A673 (cell line): ENCODE measurements at regions not wholly inside any gene's neighbourhood (a gene's known extent, or its start where the extent isn't known, plus 50 kb on each side); places are given as distances from the start of the nearest gene placed in this dataset.

ENCODE experiments used
- BruUV-seq: library from RNA; stranded (reverse); fragments of 400-500 nt; replicated peaks from 2 replicates; lab custom pipeline; 2021; lab: Mats Ljungman, UMichigan
- CTCF ChIA-PET: fragments of 300-600 bp; sonication (Branson Sonifier 250); formaldehyde crosslinking; loops from one replicate; lab custom pipeline; 2022; ENCODE audit warnings: antibody characterized with exemption; lab: Charles Lee
- POLR2A ChIA-PET: fragments of 300-600 bp; sonication (Branson Sonifier 250); formaldehyde crosslinking; loops from one replicate; lab custom pipeline; 2022; ENCODE audit warnings: antibody characterized with exemption; ENCODE audit not compliant: low non-redundant PET; lab: Charles Lee
- DNase-seq: peaks from one replicate; pipeline ENCODE4 v3.0.0-alpha.2; 2015; ENCODE audit warnings: low spot score
- H3K27ac ChIP-seq: fragments of 200-600 bp; sonication (generic); 2 replicates; pipeline ENCODE4 v1.5.1; 2016; ENCODE audit warnings: mixed run types, low read depth, mild to moderate bottlenecking, mixed read lengths, antibody characterized with exemption, low read length; ENCODE audit not compliant: poor library complexity, severe bottlenecking
- H3K27me3 ChIP-seq: fragments of 200-600 bp; sonication (generic); replicated peaks from 2 replicates; pipeline ENCODE4 v1.6.1; 2017; ENCODE audit warnings: mixed run types, low read depth, mild to moderate bottlenecking, mixed read lengths, antibody characterized with exemption, low read length; ENCODE audit not compliant: insufficient read depth, poor library complexity
- H3K36me3 ChIP-seq: fragments of 200-600 bp; sonication (generic); 2 replicates; pipeline ENCODE4 v1.6.1; 2016; ENCODE audit warnings: mixed run types, mild to moderate bottlenecking, mixed read lengths, antibody characterized with exemption, low read length; ENCODE audit not compliant: insufficient read depth, poor library complexity, severe bottlenecking
- H3K4me1 ChIP-seq: fragments of 200-600 bp; sonication (generic); 2 replicates; pipeline ENCODE4 v1.6.1; 2017; ENCODE audit warnings: mixed run types, mild to moderate bottlenecking, mixed read lengths, antibody characterized with exemption, low read length; ENCODE audit not compliant: insufficient read depth, poor library complexity, severe bottlenecking
- H3K4me3 ChIP-seq: fragments of 200-600 bp; sonication (generic); 2 replicates; pipeline ENCODE4 v1.5.1; 2016; ENCODE audit warnings: low read depth, mixed run types, mild to moderate bottlenecking, mixed read lengths, low read length; ENCODE audit not compliant: poor library complexity, severe bottlenecking
- H3K9me3 ChIP-seq: fragments of 200-600 bp; sonication (generic); 2 replicates; pipeline ENCODE4 v1.6.1; 2016; ENCODE audit warnings: mixed run types, low read depth, mild to moderate bottlenecking, mixed read lengths, antibody characterized with exemption, low read length; ENCODE audit not compliant: poor library complexity, severe bottlenecking
- CTCF ChIP-seq: fragments of 300-800, 200-600 bp; sonication (generic); conservative IDR thresholded peaks from 2 replicates; pipeline ENCODE4 v1.5.1; 2017; ENCODE audit warnings: low read depth, mild to moderate bottlenecking, antibody characterized with exemption, low read length, moderate library complexity, mixed read lengths
- EZH2 ChIP-seq: fragments of 200-600 bp; sonication (generic); IDR thresholded peaks from 2 replicates; pipeline ENCODE4 v1.6.1; 2017; ENCODE audit warnings: borderline replicate concordance, low read depth, mild to moderate bottlenecking, mixed read lengths, antibody characterized with exemption, low read length; ENCODE audit not compliant: poor library complexity, severe bottlenecking
- intact Hi-C: fragments of 100-400 bp; cut with micrococcal nuclease; formaldehyde crosslinking; loops from one replicate; pipeline ENCODE4 v1.10.0; 2022; ENCODE audit not compliant: unreplicated experiment

GRCh38 chrX:115373308-115373707 lies 83.8 kb downstream of the LUZP4 start:
- no peak overlapping the region for H3K4me3 ChIP-seq
- no TSS peak for BruUV-seq
- H3K9me3 ChIP-seq: no peaks in the 10 kb centered on the region
- TF ChIP-seq CTCF: no peak
- TF ChIP-seq EZH2: no peak
- intact Hi-C loops: no loop called here
- H3K36me3 ChIP-seq: no peaks in the 10 kb centered on the region
- ChIA-PET CTCF (interaction anchor here (0.5 kb wide), 1 partner anchor 19 kb away, joined by 3 read pairs; no protein-coding TSS in a partner anchor), POLR2A (no interaction called here)
- H3K4me1 ChIP-seq: peaks cover 26% of the 10 kb centered on the region
- H3K27me3 ChIP-seq: peaks cover 7% of the 10 kb centered on the region
- DNase-seq: no peak
- no peak overlapping the region for H3K27ac ChIP-seq

- CTCF ChIA-PET: no interaction called here
These were observed 89.0 kb downstream of the LUZP4 start for GRCh38 chrX:115378471-115378870.

GRCh38 chrX:115387327-115387726 lies 97.8 kb downstream of the LUZP4 start:
- TF ChIP-seq EZH2 (no peak), CTCF (no peak)
- Histone ChIP-seq H3K4me1 (peaks cover 3% of the 10 kb centered on the region), H3K36me3 (no peaks in the 10 kb centered on the region), H3K27ac (no peak overlapping the region), H3K4me3 (no peak overlapping the region), H3K9me3 (no peaks in the 10 kb centered on the region), H3K27me3 (peaks cover 4% of the 10 kb centered on the region)
- ChIA-PET POLR2A (no interaction called here), CTCF (no interaction called here)
- BruUV-seq: no TSS peak
- intact Hi-C loops: no loop called here
- no peak for DNase-seq

More at GRCh38 chrX:115378471-115378870, 89.0 kb downstream of the LUZP4 start:
- no peak overlapping the region for H3K4me3 ChIP-seq
- no TSS peak for BruUV-seq
- peak; percentile 22 for DNase-seq
- no peak overlapping the region for H3K27ac ChIP-seq
- TF ChIP-seq EZH2 (no peak), CTCF (no peak; the same call in 1 of the 2 replicates)
- POLR2A ChIA-PET: no interaction called here
- H3K27me3 ChIP-seq: peaks cover 11% of the 10 kb centered on the region
- no peaks in the 10 kb centered on the region for H3K4me1 ChIP-seq
- H3K9me3 ChIP-seq: no peaks in the 10 kb centered on the region
- intact Hi-C loops: no loop called here
- H3K36me3 ChIP-seq: no peaks in the 10 kb centered on the region
